SJCRH30 (cell line): ENCODE measurements at regions not wholly inside any gene's neighbourhood (a gene's known extent, or its start where the extent isn't known, plus 50 kb on each side); places are given as distances from the start of the nearest gene placed in this dataset.

Source experiments
- DNase-seq, 2 experiments: peaks; one replicate each; pipeline ENCODE4 v3.0.0-alpha.2; 2015 to 2020
- H3K27ac ChIP-seq: fragments of 250-450 bp; sonication (Bioruptor Pico); 2 replicates; pipeline ENCODE4 v1.5.1; 2020; ENCODE audit warnings: mild to moderate bottlenecking, moderate library complexity
- H3K27me3 ChIP-seq: fragments of 250-450 bp; sonication (Bioruptor Pico); 2 replicates; pipeline ENCODE4 v1.5.1; 2020; ENCODE audit warnings: mild to moderate bottlenecking, moderate library complexity
- H3K36me3 ChIP-seq: fragments of 250-450 bp; sonication (Bioruptor Pico); 2 replicates; pipeline ENCODE4 v1.5.1; 2020; ENCODE audit warnings: mild to moderate bottlenecking, moderate library complexity
- H3K4me1 ChIP-seq: fragments of 250-450 bp; sonication (Bioruptor Pico); 2 replicates; pipeline ENCODE4 v1.5.1; 2020; ENCODE audit warnings: mild to moderate bottlenecking, moderate library complexity
- H3K4me3 ChIP-seq: fragments of 250-450 bp; sonication (Bioruptor Pico); 2 replicates; pipeline ENCODE4 v1.5.1; 2020; ENCODE audit warnings: mild to moderate bottlenecking, moderate library complexity
- H3K9me3 ChIP-seq: fragments of 250-450 bp; sonication (Bioruptor Pico); replicated peaks from 2 replicates; pipeline ENCODE4 v1.5.1; 2020; ENCODE audit warnings: mild to moderate bottlenecking, moderate library complexity

- no peak for DNase-seq
- H3K36me3 ChIP-seq = no peaks in the 10 kb centered on the region
- no peaks in the 10 kb centered on the region for H3K27me3 ChIP-seq
- H3K27ac ChIP-seq = no peak overlapping the region
- no peak overlapping the region for H3K4me3 ChIP-seq
- H3K9me3 ChIP-seq = no peaks in the 10 kb centered on the region
- H3K4me1 ChIP-seq = no peaks in the 10 kb centered on the region
Observed at GRCh38 chr13:22489771-22490170, 691.0 kb upstream of the SGCG start.

- no peak overlapping the region for H3K27ac ChIP-seq
- H3K4me3 ChIP-seq = no peak overlapping the region
- no peaks in the 10 kb centered on the region for H3K36me3 ChIP-seq
- no peaks in the 10 kb centered on the region for H3K9me3 ChIP-seq
- no peaks in the 10 kb centered on the region for H3K4me1 ChIP-seq
- H3K27me3 ChIP-seq = no peaks in the 10 kb centered on the region
- no peak for DNase-seq
Observed at GRCh38 chr13:22495819-22496218, 685.0 kb upstream of the SGCG start.

- Histone ChIP-seq H3K27ac (no peak overlapping the region), H3K4me1 (no peaks in the 10 kb centered on the region)
- no peak for DNase-seq
Observed at GRCh38 chr13:22496803-22497508, 683.8 kb upstream of the SGCG start.

GRCh38 chr13:22497991-22498780, 682.6 kb upstream of the SGCG start:
- H3K36me3 ChIP-seq = no peaks in the 10 kb centered on the region
- H3K27ac ChIP-seq = no peak overlapping the region
- H3K9me3 ChIP-seq = no peaks in the 10 kb centered on the region
- H3K4me3 ChIP-seq = no peak overlapping the region
- H3K4me1 ChIP-seq = no peaks in the 10 kb centered on the region
- DNase-seq = no peak
- no peaks in the 10 kb centered on the region for H3K27me3 ChIP-seq

More at GRCh38 chr13:22496803-22497508, 683.8 kb upstream of the SGCG start:
- H3K4me3 ChIP-seq = no peak overlapping the region
- no peaks in the 10 kb centered on the region for H3K36me3 ChIP-seq
- no peaks in the 10 kb centered on the region for H3K9me3 ChIP-seq
- H3K27me3 ChIP-seq = no peaks in the 10 kb centered on the region

- no peaks in the 10 kb centered on the region for H3K9me3 ChIP-seq
- H3K36me3 ChIP-seq = no peaks in the 10 kb centered on the region
- no peak for DNase-seq
- H3K4me1 ChIP-seq = no peaks in the 10 kb centered on the region
- no peaks in the 10 kb centered on the region for H3K27me3 ChIP-seq
- no peak overlapping the region for H3K27ac ChIP-seq
- H3K4me3 ChIP-seq = no peak overlapping the region
Observed at GRCh38 chr13:22499919-22500318, 680.9 kb upstream of the SGCG start.

GRCh38 chr13:22505489-22505888, 675.3 kb upstream of the SGCG start:
- Histone ChIP-seq H3K27me3 (no peaks in the 10 kb centered on the region), H3K27ac (no peak overlapping the region), H3K4me1 (no peaks in the 10 kb centered on the region), H3K36me3 (no peaks in the 10 kb centered on the region), H3K9me3 (no peaks in the 10 kb centered on the region), H3K4me3 (no peak overlapping the region)
- DNase-seq = no peak

- no peaks in the 10 kb centered on the region for H3K27me3 ChIP-seq
- no peak for DNase-seq
- no peaks in the 10 kb centered on the region for H3K36me3 ChIP-seq
- no peaks in the 10 kb centered on the region for H3K9me3 ChIP-seq
- no peak overlapping the region for H3K4me3 ChIP-seq
- H3K4me1 ChIP-seq = no peaks in the 10 kb centered on the region
- H3K27ac ChIP-seq = no peak overlapping the region
Observed at GRCh38 chr13:22506096-22506691, 674.6 kb upstream of the SGCG start.

GRCh38 chr13:22517544-22517943, 663.2 kb upstream of the SGCG start:
- no peak for DNase-seq
- H3K27ac ChIP-seq = no peak overlapping the region

GRCh38 chr13:22536851-22537250, 643.9 kb upstream of the SGCG start:
- DNase-seq = no peak
- Histone ChIP-seq H3K4me1 (no peaks in the 10 kb centered on the region), H3K9me3 (no peaks in the 10 kb centered on the region), H3K36me3 (no peaks in the 10 kb centered on the region), H3K27me3 (no peaks in the 10 kb centered on the region), H3K27ac (no peak overlapping the region), H3K4me3 (no peak overlapping the region)

More at GRCh38 chr13:22517544-22517943, 663.2 kb upstream of the SGCG start:
- H3K36me3 ChIP-seq = no peaks in the 10 kb centered on the region
- no peak overlapping the region for H3K4me3 ChIP-seq
- H3K4me1 ChIP-seq = no peaks in the 10 kb centered on the region
- no peaks in the 10 kb centered on the region for H3K27me3 ChIP-seq
- H3K9me3 ChIP-seq = no peaks in the 10 kb centered on the region

GRCh38 chr13:22538400-22538799, 642.4 kb upstream of the SGCG start:
- no peak overlapping the region for H3K27ac ChIP-seq
- no peaks in the 10 kb centered on the region for H3K27me3 ChIP-seq
- H3K9me3 ChIP-seq = no peaks in the 10 kb centered on the region
- no peaks in the 10 kb centered on the region for H3K36me3 ChIP-seq
- no peak overlapping the region for H3K4me3 ChIP-seq
- DNase-seq = no peak
- H3K4me1 ChIP-seq = no peaks in the 10 kb centered on the region

GRCh38 chr13:22549126-22549525, 631.7 kb upstream of the SGCG start:
- Histone ChIP-seq H3K36me3 (no peaks in the 10 kb centered on the region), H3K9me3 (no peaks in the 10 kb centered on the region), H3K4me1 (no peaks in the 10 kb centered on the region), H3K27me3 (no peaks in the 10 kb centered on the region), H3K27ac (no peak overlapping the region), H3K4me3 (no peak overlapping the region)
- no peak for DNase-seq

GRCh38 chr13:22561581-22561980, 619.2 kb upstream of the SGCG start:
- DNase-seq = peak in 1 of 2 experiments; percentile 42
- Histone ChIP-seq H3K36me3 (no peaks in the 10 kb centered on the region), H3K4me3 (no peak overlapping the region), H3K9me3 (peaks cover 8% of the 10 kb centered on the region), H3K27me3 (no peaks in the 10 kb centered on the region), H3K4me1 (0 out of 2 replicates have a peak, but pooled peaks cover 5% of the 10 kb centered on the region), H3K27ac (no peak overlapping the region)

GRCh38 chr13:22562116-22562515, 618.7 kb upstream of the SGCG start:
- no peaks in the 10 kb centered on the region for H3K27me3 ChIP-seq
- no peaks in the 10 kb centered on the region for H3K36me3 ChIP-seq
- H3K9me3 ChIP-seq = peaks cover 8% of the 10 kb centered on the region
- no peak overlapping the region for H3K27ac ChIP-seq
- no peak overlapping the region for H3K4me3 ChIP-seq
- no peak for DNase-seq
- H3K4me1 ChIP-seq = 0 out of 2 replicates have a peak, but pooled peaks cover 5% of the 10 kb centered on the region

GRCh38 chr13:22563272-22563671, 617.5 kb upstream of the SGCG start:
- H3K4me3 ChIP-seq = no peak overlapping the region

GRCh38 chr13:22569811-22570210, 611.0 kb upstream of the SGCG start:
- H3K9me3 ChIP-seq = no peaks in the 10 kb centered on the region
- DNase-seq = no peak
- H3K4me1 ChIP-seq = no peaks in the 10 kb centered on the region
- H3K36me3 ChIP-seq = no peaks in the 10 kb centered on the region
- H3K27ac ChIP-seq = no peak overlapping the region
- no peaks in the 10 kb centered on the region; the same call in 1 of the 2 replicates for H3K27me3 ChIP-seq
- no peak overlapping the region for H3K4me3 ChIP-seq

More at GRCh38 chr13:22563272-22563671, 617.5 kb upstream of the SGCG start:
- Histone ChIP-seq H3K9me3 (peaks cover 8% of the 10 kb centered on the region), H3K27ac (no peak overlapping the region), H3K36me3 (no peaks in the 10 kb centered on the region), H3K4me1 (0 out of 2 replicates have a peak, but pooled peaks cover 5% of the 10 kb centered on the region), H3K27me3 (no peaks in the 10 kb centered on the region)
- DNase-seq = no peak
